Neural crest cell (in vitro differentiated cells): ENCODE measurements at regions not wholly inside any gene's neighbourhood (a gene's known extent, or its start where the extent isn't known, plus 50 kb on each side); places are given as distances from the start of the nearest gene placed in this dataset.

Experiments
- DNase-seq: peaks from one replicate; pipeline ENCODE4 v3.0.0; 2021; ENCODE audit warnings: low read depth, mixed read lengths, low spot score
- H3K27ac Mint-ChIP-seq: one replicate; pipeline ENCODE4 v1.8.0; 2021; ENCODE audit warnings: mild to moderate bottlenecking, mixed read lengths; ENCODE audit not compliant: unreplicated experiment
- H3K27me3 Mint-ChIP-seq: 2 replicates; pipeline ENCODE4 v1.8.0; 2021; ENCODE audit warnings: low read depth, mild to moderate bottlenecking, mixed read lengths
- H3K36me3 Mint-ChIP-seq: 2 replicates; pipeline ENCODE4 v1.8.0; 2021; ENCODE audit warnings: low read depth, mild to moderate bottlenecking, mixed read lengths
- H3K4me1 Mint-ChIP-seq: 2 replicates; pipeline ENCODE4 v1.8.0; 2021; ENCODE audit warnings: mixed read lengths
- H3K4me3 Mint-ChIP-seq: one replicate; pipeline ENCODE4 v1.8.0; 2021; ENCODE audit warnings: mild to moderate bottlenecking, mixed read lengths
- H3K9me3 Mint-ChIP-seq: 2 replicates; pipeline ENCODE4 v1.8.0; 2021; ENCODE audit warnings: mixed read lengths
- CTCF ChIP-seq: fragments of 200-600 bp; sonication (generic); conservative IDR thresholded peaks from 2 replicates; pipeline ENCODE4 v1.5.0; 2021; ENCODE audit warnings: antibody characterized with exemption, mild to moderate bottlenecking

GRCh38 chr7:96527133-96527827, 182.4 kb downstream of the SEM1 start:
- peak overlapping the region; percentile 98 for H3K27ac Mint-ChIP-seq
- TF ChIP-seq CTCF: no peak
- no peak for DNase-seq
- H3K9me3 Mint-ChIP-seq: peaks cover 23% of the 10 kb centered on the region
- peak overlapping the region; percentile 63 for H3K4me3 Mint-ChIP-seq
- H3K4me1 Mint-ChIP-seq: peaks cover 37% of the 10 kb centered on the region
- peaks cover 3% of the 10 kb centered on the region for H3K36me3 Mint-ChIP-seq
- no peaks in the 10 kb centered on the region for H3K27me3 Mint-ChIP-seq

GRCh38 chr7:96526496-96526895, 183.2 kb downstream of the SEM1 start:
- Mint-ChIP-seq H3K9me3 (peaks cover 23% of the 10 kb centered on the region), H3K36me3 (peaks cover 3% of the 10 kb centered on the region), H3K27ac (peak overlapping the region; percentile 98), H3K27me3 (no peaks in the 10 kb centered on the region), H3K4me1 (peaks cover 37% of the 10 kb centered on the region), H3K4me3 (peak overlapping the region; percentile 63)
- DNase-seq: peak; percentile 14
- TF ChIP-seq CTCF: no peak

- H3K27me3 Mint-ChIP-seq: no peaks in the 10 kb centered on the region
- peaks cover 3% of the 10 kb centered on the region for H3K36me3 Mint-ChIP-seq
- no peak for TF ChIP-seq CTCF
- H3K9me3 Mint-ChIP-seq: peaks cover 14% of the 10 kb centered on the region
- H3K4me1 Mint-ChIP-seq: peaks cover 21% of the 10 kb centered on the region
- H3K4me3 Mint-ChIP-seq: no peak overlapping the region
- H3K27ac Mint-ChIP-seq: no peak overlapping the region
- no peak for DNase-seq
Observed at GRCh38 chr7:96521068-96521894, 188.4 kb downstream of the SEM1 start.

GRCh38 chr7:96508371-96508770, 186.5 kb upstream of the SLC25A13 start:
- H3K4me3 Mint-ChIP-seq: no peak overlapping the region
- no peak overlapping the region for H3K27ac Mint-ChIP-seq
- no peak for DNase-seq
- H3K9me3 Mint-ChIP-seq: no peaks in the 10 kb centered on the region
- no peaks in the 10 kb centered on the region for H3K36me3 Mint-ChIP-seq
- peaks cover 5% of the 10 kb centered on the region for H3K4me1 Mint-ChIP-seq
- H3K27me3 Mint-ChIP-seq: no peaks in the 10 kb centered on the region
- TF ChIP-seq CTCF: no peak

GRCh38 chr7:96503597-96503996, 181.7 kb upstream of the SLC25A13 start:
- H3K4me3 Mint-ChIP-seq: no peak overlapping the region
- no peaks in the 10 kb centered on the region for H3K27me3 Mint-ChIP-seq
- no peak overlapping the region for H3K27ac Mint-ChIP-seq
- TF ChIP-seq CTCF: no peak
- no peaks in the 10 kb centered on the region for H3K9me3 Mint-ChIP-seq
- DNase-seq: no peak
- H3K4me1 Mint-ChIP-seq: peaks cover 5% of the 10 kb centered on the region
- H3K36me3 Mint-ChIP-seq: no peaks in the 10 kb centered on the region
